ENCODE measurements at regions not wholly inside any gene's neighbourhood (a gene's known extent, or its start where the extent isn't known, plus 50 kb on each side); places are given as distances from the start of the nearest gene placed in this dataset.
"Not testable (repeated sequence)": the region's sequence is repeated elsewhere in the genome, so short reads cannot be mapped to it uniquely, and the experiment has no call there.

DNA sequence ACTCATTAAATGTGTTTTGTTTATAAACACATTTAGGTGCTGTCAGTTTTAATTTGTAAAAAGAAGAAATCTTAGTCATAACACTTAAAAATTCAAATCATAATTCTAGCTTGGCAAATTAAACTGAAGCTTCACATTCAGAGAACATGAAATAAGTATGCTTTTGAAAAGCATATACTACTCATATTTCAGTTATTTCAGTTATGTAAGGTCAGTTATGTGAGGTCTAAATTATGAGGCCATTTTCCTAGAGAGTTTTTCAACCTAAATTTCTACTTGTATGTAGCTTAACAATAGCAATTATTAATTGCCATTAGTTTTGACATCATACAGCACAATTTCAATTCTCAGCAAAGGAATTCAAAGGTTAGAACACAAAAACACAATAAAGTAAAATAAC is 465.0 kb downstream of the PLOD2 start:
- Histone ChIP-seq H3K27me3 (no peaks in the 10 kb centered on the region), H3K4me1 (no peaks in the 10 kb centered on the region), H3K27ac (no peak overlapping the region), H3K9ac (ENCODE audit: low read depth in 2 of 2, low read length in 2 of 2) (no peak overlapping the region), H3K9me3 (no peaks in the 10 kb centered on the region), H3K4me3 (no peak overlapping the region), H3K36me3 (no peaks in the 10 kb centered on the region)
- TF ChIP-seq, protein P1, sequence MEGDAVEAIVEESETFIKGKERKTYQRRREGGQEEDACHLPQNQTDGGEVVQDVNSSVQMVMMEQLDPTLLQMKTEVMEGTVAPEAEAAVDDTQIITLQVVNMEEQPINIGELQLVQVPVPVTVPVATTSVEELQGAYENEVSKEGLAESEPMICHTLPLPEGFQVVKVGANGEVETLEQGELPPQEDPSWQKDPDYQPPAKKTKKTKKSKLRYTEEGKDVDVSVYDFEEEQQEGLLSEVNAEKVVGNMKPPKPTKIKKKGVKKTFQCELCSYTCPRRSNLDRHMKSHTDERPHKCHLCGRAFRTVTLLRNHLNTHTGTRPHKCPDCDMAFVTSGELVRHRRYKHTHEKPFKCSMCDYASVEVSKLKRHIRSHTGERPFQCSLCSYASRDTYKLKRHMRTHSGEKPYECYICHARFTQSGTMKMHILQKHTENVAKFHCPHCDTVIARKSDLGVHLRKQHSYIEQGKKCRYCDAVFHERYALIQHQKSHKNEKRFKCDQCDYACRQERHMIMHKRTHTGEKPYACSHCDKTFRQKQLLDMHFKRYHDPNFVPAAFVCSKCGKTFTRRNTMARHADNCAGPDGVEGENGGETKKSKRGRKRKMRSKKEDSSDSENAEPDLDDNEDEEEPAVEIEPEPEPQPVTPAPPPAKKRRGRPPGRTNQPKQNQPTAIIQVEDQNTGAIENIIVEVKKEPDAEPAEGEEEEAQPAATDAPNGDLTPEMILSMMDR (IDR thresholded peaks at IDR 0.05): no peak
- no peak for DNase-seq
- intact Hi-C loops (cut with DNase I): no loop called here

DNA sequence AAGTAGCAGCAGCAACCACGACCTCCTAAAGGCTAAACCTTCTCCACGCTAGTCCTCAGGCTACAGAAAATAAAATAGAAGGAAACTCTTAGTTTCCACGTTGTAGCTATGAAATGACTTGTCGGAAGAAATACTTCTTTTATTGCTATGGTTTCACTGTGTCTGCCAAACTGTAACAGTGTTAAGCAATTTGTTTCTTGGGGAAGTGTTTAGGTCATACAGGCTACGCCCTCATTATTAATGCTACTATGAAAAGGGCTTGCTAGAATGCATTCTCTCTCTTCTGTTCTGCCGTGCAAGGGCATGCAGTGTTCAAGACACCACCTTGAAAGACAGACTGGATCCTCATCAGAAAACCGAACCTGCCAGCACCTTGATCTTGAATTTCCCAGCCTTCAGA is 462.7 kb downstream of the PLOD2 start:
- TF ChIP-seq, protein P1 (IDR thresholded peaks at IDR 0.05): no peak
- no peaks in the 10 kb centered on the region for H3K36me3 ChIP-seq
- no peak overlapping the region for H3K9ac ChIP-seq (ENCODE audit: low read depth in 2 of 2, low read length in 2 of 2)
- intact Hi-C loops (cut with DNase I): no loop called here
- DNase-seq: no peak
- H3K27me3 ChIP-seq: no peaks in the 10 kb centered on the region
- no peaks in the 10 kb centered on the region for H3K4me1 ChIP-seq
- no peak overlapping the region for H3K27ac ChIP-seq
- no peaks in the 10 kb centered on the region for H3K9me3 ChIP-seq
- H3K4me3 ChIP-seq: no peak overlapping the region

DNA sequence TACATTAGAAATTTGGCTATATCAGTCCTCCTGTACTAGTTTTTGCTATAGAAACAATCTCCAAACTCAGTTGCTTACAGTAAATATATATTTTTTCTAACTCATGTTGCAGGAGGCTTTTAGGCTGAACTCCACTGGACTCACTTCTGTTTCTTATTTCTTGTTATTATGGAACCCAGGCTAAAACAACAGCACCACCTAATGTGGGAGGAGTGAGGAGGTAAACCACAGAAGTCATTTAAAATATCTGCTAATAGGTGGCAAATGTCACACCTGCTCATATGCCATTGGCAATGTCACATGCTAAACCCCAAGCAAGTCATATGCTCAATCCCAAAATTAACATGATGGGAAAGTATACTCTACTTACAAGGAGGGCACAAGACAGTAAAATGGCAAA is 462.2 kb downstream of the PLOD2 start:
- H3K27me3 ChIP-seq: no peaks in the 10 kb centered on the region
- TF ChIP-seq, protein P1 (IDR thresholded peaks at IDR 0.05): no peak
- DNase-seq: no peak
- no peak overlapping the region for H3K27ac ChIP-seq
- intact Hi-C loops (cut with DNase I): no loop called here
- no peaks in the 10 kb centered on the region for H3K4me1 ChIP-seq
- H3K36me3 ChIP-seq: no peaks in the 10 kb centered on the region
- H3K9ac ChIP-seq (ENCODE audit: low read depth in 2 of 2, low read length in 2 of 2): no peak overlapping the region
- H3K9me3 ChIP-seq: no peaks in the 10 kb centered on the region
- H3K4me3 ChIP-seq: no peak overlapping the region

DNA sequence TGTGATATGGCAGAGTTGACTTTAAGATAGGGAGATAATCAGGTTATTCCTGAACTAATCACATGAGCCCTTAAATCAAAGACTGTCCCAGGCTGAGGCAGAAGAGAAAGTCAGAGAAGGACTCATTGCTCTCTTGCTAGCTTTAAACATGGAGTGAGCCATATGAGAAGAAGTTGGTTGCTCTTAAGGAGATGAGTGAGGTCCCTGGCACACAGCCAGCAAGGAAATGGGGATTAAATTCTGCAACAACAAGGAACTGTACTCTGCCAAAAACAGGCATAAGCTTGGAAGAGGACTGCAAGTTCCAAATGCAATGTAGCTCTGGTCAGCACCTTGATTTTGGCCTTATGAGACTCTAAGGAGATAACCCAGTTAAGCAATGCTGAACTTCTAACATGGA is 457.0 kb downstream of the PLOD2 start:
- Histone ChIP-seq H3K36me3 (no peaks in the 10 kb centered on the region), H3K4me1 (no peaks in the 10 kb centered on the region), H3K9me3 (no peaks in the 10 kb centered on the region), H3K27ac (no peak overlapping the region), H3K4me3 (no peak overlapping the region), H3K27me3 (no peaks in the 10 kb centered on the region), H3K9ac (ENCODE audit: low read depth in 2 of 2, low read length in 2 of 2) (no peak overlapping the region)
- DNase-seq: no peak
- intact Hi-C loops (cut with DNase I): no loop called here
- TF ChIP-seq, protein P1 (IDR thresholded peaks at IDR 0.05): no peak

DNA sequence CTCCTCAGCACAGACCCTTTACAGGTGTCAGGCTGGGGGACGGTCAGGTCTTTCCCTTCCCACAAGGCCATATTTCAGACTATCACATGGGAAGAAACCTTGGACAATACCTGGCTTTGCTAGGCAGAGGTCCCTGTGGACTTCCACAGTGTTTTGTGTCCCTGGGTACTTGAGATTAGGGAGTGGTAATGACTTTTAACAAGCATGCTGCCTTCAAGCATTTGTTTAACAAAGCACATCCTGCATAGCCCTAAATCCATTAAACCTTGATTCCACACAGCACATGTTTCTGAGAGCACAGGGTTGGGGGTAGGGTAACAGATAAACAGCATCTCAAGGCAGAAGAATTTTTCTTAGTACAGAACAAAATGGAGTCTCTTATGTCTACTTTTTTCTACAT is 451.2 kb downstream of the PLOD2 start:
- H3K9ac ChIP-seq (ENCODE audit: low read depth in 2 of 2, low read length in 2 of 2); H3K27me3 ChIP-seq; H3K36me3 ChIP-seq; H3K4me1 ChIP-seq; H3K9me3 ChIP-seq; H3K4me3 ChIP-seq; intact Hi-C loops (cut with DNase I); DNase-seq; H3K27ac ChIP-seq: not testable (repeated sequence)

DNA sequence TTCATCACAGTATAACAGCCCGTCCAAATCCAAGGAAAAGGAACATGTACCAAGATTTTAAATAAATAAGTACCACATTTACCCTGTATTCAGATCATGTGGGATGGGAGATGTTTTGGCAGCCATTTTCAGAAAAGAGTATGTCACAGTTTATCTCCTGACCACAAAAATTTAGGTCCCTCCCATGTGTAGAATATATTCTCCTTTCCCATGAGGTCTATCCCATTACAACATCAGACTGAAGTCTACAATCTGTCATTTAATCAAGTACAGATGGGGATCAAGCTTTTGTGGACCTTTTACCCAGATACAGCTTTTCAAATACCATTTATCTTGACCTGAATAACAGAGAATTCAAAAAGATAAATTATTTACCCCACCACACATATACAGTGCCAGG is 444.5 kb downstream of the PLOD2 start:
- Histone ChIP-seq H3K4me3 (no peak overlapping the region), H3K9ac (ENCODE audit: low read depth in 2 of 2, low read length in 2 of 2) (no peak overlapping the region), H3K36me3 (no peaks in the 10 kb centered on the region), H3K4me1 (no peaks in the 10 kb centered on the region), H3K9me3 (no peaks in the 10 kb centered on the region), H3K27ac (no peak overlapping the region), H3K27me3 (no peaks in the 10 kb centered on the region)
- TF ChIP-seq, protein P1 (IDR thresholded peaks at IDR 0.05): no peak
- no peak for DNase-seq
- intact Hi-C loops (cut with DNase I): no loop called here

All from colonic mucosa (tissue), 4 donors.